ENCODE measurements at regions not wholly inside any gene's neighbourhood (a gene's known extent, or its start where the extent isn't known, plus 50 kb on each side); places are given as distances from the start of the nearest gene placed in this dataset.

- TF ChIP-seq HNF4A (conservative IDR thresholded peaks at IDR 0.05) (no peak), RXRA (IDR thresholded peaks at IDR 0.05) (no peak), FOXA2 (IDR thresholded peaks at IDR 0.05) (no peak), RAD21 (IDR thresholded peaks at IDR 0.05) (no peak), ATF3 (IDR thresholded peaks at IDR 0.05) (no peak)
These were observed 119.3 kb upstream of the PKDCC start (continued) for GRCh38 chr2:41928526-41928925.

- TF ChIP-seq REST (IDR thresholded peaks at IDR 0.05) (no peak), RXRA (IDR thresholded peaks at IDR 0.05) (no peak), YY1 (IDR thresholded peaks at IDR 0.05) (no peak), EGR1 (IDR thresholded peaks at IDR 0.05; ENCODE audit: low read depth in 2 of 2) (no peak), NR2F2 (IDR thresholded peaks at IDR 0.05) (no peak), ATF3 (IDR thresholded peaks at IDR 0.05) (no peak)
- H3K27ac ChIP-seq (ENCODE audit: low read depth in 1 of 2, low read length in 2 of 2) = no peak overlapping the region
- H3K9ac ChIP-seq (ENCODE audit: low read depth in 1 of 2, low read length in 2 of 2) = no peak overlapping the region
- H3K4me1 ChIP-seq (ENCODE audit: control insufficient read depth in 4 of 4, insufficient read depth in 4 of 4, low read length in 3 of 4) = no peaks in the 10 kb centered on the region
- no peaks in the 10 kb centered on the region for H3K27me3 ChIP-seq (ENCODE audit: control insufficient read depth in 4 of 4, insufficient read depth in 4 of 4, low read length in 3 of 4)
- H3K9me3 ChIP-seq (ENCODE audit: control insufficient read depth in 4 of 4, low read length in 3 of 4) = no peaks in the 10 kb centered on the region
- H3K36me3 ChIP-seq (ENCODE audit: control insufficient read depth in 4 of 4, insufficient read depth in 3 of 4, low read depth in 1 of 4, low read length in 3 of 4) = no peaks in the 10 kb centered on the region
- DNase-seq (ENCODE audit: low spot score) = no peak
- 84% methylated on average over 16 of the region's 16 CpGs for WGBS
- H3K4me3 ChIP-seq (ENCODE audit: low read depth in 1 of 3, low read length in 3 of 3) = no peak overlapping the region
These were observed 116.8 kb upstream of the PKDCC start for GRCh38 chr2:41930807-41931566.

GRCh38 chr2:41932241-41933045 lies 115.4 kb upstream of the PKDCC start:
- Histone ChIP-seq H3K9me3 (ENCODE audit: control insufficient read depth in 4 of 4, low read length in 3 of 4) (no peaks in the 10 kb centered on the region), H3K36me3 (ENCODE audit: control insufficient read depth in 4 of 4, insufficient read depth in 3 of 4, low read depth in 1 of 4, low read length in 3 of 4) (no peaks in the 10 kb centered on the region), H3K9ac (ENCODE audit: low read depth in 1 of 2, low read length in 2 of 2) (no peak overlapping the region), H3K27me3 (ENCODE audit: control insufficient read depth in 4 of 4, insufficient read depth in 4 of 4, low read length in 3 of 4) (no peaks in the 10 kb centered on the region), H3K27ac (ENCODE audit: low read depth in 1 of 2, low read length in 2 of 2) (peak overlapping the region in 1 of 2 donors; percentile 21), H3K4me3 (ENCODE audit: low read depth in 1 of 3, low read length in 3 of 3) (no peak overlapping the region), H3K4me1 (ENCODE audit: control insufficient read depth in 4 of 4, insufficient read depth in 4 of 4, low read length in 3 of 4) (no peaks in the 10 kb centered on the region)
- peak; percentile 85 for DNase-seq (ENCODE audit: low spot score)
- TF ChIP-seq ZBTB33 (IDR thresholded peaks at IDR 0.05) = no peak
- TF ChIP-seq NR2F2 (IDR thresholded peaks at IDR 0.05) = peak; percentile 64
- 69% methylated on average over 17 of the region's 17 CpGs for WGBS
